Activated CD4-positive, alpha-beta T cell treated with anti-CD3 and anti-CD28 coated beads, Interleukin-2, Interleukin-4, amounts not matched to agents 100 ng/mL and 50 ng/mL, durations not matched to agents 16 hours and 8 hours (primary cell): ENCODE measurements at regions not wholly inside any gene's neighbourhood (a gene's known extent, or its start where the extent isn't known, plus 50 kb on each side); places are given as distances from the start of the nearest gene placed in this dataset.

Source experiments
- DNase-seq: peaks from one replicate; pipeline ENCODE4 v3.0.0-alpha.2; 2020; ENCODE audit warnings: low spot score

DNA sequence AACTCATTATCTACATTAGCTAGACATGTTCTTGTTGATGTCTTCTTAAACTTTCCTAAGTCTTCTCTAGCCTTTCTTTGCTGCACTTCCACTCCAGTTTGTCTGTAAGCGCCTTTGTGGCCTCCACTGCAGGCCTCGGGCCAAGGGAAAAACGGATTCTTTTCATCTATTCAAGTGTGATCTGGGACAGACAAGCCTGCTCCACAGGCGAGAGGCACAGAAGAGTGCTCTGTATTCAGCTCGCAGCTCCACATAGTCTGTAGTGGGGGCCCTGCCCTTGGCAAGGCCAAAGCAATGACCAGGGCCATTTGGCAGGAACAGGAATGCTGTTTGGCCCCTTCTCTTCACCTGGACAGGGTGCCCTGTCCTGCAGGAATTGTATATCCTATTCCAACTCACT lies 84.1 kb upstream of the BARX2 start:
- DNase-seq: no peak

DNA sequence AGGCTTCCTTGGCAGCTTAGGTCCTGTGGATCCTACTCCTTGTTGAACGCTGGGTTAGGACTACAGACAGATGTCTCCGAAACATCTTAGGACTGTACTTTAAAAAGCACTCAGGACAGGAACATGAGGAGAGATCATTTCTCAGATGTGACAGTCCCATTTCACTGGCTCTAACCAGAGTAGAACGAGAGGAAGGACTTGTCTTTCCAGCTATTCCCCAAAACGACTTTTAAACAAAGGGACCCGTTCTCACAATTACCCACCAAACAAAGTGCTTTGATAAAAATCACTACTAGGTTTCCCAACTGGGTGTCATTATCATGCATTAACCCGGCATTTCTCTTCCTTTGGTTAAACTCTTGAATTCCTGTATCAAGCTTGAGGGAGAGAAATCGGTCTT lies 84.7 kb upstream of the BARX2 start:
- DNase-seq: no peak

DNA sequence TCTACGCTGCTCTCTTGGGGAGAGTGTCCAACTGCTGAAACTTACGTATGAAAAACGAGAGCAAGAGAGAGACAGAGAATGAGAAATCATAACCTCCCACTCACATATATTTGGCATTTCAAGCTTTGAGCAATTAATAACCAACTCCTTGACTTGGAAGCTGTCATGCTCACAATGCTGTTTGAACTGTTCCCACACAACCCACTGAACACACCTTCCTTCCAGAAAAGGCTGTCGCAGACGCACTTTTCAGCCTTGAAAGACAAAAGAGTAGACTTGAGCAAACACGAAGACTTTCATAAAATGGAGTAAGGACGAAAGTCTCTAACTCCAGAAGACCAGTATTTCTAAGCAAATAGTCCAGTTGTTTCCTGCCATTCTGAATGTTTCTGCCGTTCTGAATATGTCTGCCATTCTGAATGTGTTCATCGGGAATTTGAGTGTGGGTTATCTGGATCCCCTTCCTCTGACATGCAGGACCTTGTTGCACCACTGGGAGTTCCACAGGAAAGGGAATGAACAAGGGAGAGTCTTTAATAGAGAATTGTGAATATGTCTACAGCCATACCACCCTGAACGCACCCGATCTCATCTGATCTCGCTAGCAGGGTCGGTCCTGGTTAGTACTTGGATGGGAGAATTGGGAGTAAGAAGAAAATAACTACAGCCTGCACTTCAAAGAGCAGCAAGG lies 86.2 kb upstream of the BARX2 start:
- DNase-seq: no peak

DNA sequence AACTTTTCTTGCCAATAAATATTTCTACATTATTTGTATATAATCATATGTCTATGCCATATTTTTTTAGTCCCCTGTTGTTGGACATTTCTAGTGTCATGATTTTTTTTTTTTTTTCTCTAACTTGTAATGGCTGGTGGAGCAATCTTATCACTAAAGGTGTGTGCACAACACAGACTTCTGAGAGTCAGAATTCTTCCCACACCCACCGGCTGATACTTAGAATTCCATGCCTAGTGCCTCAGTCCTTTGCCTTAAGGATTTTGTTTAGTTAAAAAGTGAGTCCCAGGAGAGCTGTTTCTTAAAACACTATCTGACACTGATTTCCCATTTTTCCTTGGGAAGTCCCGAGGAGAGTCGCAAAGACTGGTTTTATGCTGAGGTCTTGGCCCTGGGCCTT lies 87.7 kb upstream of the BARX2 start:
- no peak for DNase-seq

DNA sequence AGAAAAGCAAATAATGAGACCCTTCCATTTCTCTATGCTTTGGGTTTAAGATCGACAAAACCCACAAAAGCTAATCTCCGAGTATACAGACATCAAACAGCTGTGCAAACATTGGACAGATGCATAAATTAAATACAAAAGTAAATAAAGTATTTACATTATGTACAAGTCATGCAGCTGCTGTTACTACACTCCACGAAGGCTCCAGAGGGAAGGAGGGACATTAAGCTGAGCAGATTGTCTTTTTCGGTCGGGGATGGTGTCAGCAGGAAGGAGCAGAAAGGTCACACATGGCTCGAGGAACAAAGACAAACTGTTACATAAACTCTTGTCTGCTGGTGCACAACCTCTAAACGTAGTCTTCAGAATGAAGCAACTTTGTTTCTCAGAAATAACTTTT lies 88.8 kb upstream of the BARX2 start:
- no peak for DNase-seq

DNA sequence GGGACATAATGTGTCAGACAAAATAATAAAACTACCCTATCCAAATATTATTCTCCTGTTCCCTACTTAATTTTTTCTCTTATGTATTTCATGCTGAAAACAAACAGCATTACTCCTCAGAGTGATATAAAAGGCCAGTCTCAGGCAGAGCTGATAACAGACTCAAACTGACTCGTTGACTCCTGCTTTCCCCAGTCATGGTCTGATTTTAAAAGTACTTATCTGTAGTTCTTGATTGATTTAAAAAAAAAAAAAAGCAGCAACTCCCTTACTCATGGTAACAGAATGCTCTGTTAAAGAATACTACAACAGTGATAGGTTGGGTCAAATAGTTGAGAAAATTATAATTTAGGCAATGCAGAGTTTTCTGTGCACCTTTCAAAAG lies 90.3 kb upstream of the BARX2 start:
- no peak for DNase-seq

DNA sequence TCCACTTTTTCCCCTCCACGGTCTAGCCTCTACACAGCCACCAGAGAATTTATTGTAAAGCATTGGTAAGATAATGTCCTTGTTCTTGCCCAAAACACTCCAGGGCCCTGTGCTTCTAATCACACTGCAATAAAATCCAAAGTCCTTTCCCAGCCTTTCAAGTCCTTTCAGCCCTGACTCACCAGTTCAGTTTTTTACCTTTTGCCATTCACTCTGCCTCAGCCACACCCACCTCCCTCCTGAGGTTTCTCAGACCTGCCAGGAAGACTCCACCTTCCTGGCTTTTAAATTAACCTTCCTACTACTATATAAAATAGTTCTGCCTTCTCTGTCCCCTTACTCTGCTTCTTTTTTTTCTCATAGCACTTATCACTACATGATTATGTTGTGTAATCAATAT lies 91.0 kb upstream of the ARHGAP32 start:
- DNase-seq: no peak

DNA sequence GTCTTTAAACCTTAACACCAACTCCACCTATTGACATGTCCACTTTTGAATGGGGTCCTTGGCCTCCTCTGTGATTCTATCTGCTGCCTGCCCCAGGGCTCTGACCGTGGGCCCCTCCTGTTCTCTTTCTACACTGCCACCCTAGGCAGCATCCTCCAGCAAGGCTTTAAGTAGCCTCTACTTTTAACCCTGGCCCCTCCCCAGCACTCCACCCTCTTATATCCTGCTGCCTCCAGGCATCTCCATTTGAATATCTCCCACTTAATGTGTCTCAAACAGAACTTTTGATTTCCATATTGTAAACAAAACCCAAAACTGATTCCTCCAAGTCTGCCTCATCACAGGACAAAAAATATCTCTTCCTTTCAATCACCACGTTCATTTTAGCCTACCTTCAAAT lies 90.5 kb upstream of the ARHGAP32 start:
- DNase-seq: no peak

DNA sequence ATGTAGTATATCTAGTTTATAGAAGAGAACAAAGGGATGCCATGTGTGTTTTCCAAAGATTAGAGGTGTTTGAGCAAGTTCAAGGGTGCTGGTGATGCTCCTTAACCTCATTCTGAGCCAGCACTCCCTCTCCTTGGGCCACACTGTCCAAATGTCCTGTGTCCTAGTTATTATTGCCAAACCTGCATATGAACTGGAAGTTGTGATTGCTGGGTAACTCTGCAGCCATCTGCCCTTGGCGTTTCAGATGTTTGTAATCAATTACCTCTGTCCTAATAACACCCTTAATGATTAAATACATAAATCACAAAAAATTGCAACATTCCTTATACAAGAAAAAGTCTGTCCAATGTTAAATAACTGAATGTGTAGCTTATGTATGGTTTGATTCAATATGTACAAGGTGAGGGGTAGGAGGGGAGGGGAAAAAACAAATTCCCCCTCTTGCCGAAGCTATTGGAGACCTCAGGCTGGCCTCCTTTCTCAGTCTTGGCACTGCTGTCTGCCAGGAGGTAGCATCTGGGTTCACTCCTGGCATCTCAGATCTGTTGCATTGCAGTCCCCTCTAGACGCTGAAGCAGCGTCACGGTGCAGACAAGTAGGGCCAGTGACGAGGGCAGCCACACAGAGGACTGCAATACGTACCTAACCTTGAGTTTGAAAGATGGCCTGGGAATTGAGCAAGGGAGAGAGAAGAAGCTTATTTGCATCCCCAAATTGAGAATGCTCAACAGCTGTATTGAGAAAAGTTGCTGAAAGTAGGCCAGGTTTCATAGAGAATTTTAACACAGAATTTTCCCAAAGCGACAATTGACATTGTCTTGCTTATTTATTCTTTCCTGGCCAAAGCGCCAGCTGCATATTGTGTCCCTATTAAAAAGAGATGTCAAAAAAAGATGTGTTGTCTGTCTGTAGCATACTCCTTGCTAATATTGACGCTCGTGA lies 89.6 kb upstream of the ARHGAP32 start:
- no peak for DNase-seq

DNA sequence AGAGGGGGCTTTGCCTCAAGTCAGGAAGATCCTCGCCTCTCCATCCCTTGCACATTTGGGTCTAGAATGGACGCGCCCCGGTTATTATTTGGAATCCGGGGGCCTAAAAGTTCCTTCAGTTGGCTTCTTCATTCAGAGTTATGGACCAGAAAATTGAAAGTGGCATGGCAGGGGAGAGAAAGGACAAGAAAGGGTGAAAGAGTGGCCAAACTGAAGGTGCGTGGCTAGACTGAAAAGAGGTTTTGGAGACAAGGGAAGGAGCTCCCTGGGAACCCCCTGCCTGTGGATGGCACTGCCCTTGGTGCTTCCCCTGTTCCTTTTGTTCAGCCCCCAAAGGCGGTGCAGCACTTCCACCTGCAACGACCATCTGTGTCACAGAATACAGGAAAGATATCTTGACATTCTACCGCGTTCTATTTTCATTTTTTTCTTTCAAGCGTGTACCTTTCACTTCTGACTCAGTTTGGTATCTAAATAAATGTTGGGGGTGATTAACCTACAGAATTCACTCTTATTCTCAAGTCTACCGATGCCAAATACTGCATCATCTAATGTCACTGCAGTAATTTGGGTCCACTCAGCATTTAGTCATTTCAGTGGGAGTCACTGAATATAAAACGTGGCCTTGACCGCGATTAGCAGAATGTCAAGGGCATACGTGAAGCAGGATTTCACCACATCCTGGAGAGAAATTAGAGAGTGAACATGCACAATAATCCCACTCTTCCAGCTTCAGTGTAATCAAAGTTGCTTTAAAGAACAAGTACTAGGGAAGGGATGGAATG lies 88.1 kb upstream of the ARHGAP32 start:
- peak; percentile 21 for DNase-seq

DNA sequence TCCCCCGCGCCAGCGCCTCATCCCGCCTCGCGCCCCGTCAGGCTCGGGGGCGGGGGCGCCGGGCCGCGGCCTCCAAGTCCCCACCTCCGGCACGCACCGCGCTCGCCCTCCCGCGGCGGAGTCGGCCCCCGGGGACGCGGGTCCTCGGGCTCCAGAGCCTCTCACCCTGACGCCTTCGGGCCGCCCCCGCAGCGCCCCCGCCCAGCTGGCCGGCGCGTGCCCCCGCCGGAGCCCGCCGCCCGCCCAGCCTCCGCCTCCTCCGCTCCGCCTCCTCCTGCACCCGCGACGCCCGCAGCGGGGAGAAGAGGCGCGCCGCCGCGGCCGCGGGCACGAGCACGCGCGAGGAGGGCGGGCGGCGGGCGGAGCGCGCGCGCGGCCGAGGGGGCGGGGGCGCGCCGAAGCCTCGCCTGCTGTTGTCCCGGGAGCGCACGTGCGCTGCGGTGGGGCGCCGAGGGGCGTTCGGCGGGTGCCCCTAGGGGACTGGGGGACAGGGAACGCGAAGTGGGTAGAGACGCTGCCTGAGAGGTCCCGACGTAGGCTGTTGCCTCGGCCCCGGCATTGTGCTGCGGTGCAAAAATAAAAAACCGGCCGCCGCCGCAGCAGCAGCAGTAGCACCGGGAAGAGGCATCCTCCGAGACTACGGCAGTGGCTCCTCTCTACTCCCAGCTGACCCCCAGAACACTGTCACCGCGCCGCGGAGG lies 87.4 kb upstream of the ARHGAP32 start:
- peak; percentile 60 for DNase-seq

DNA sequence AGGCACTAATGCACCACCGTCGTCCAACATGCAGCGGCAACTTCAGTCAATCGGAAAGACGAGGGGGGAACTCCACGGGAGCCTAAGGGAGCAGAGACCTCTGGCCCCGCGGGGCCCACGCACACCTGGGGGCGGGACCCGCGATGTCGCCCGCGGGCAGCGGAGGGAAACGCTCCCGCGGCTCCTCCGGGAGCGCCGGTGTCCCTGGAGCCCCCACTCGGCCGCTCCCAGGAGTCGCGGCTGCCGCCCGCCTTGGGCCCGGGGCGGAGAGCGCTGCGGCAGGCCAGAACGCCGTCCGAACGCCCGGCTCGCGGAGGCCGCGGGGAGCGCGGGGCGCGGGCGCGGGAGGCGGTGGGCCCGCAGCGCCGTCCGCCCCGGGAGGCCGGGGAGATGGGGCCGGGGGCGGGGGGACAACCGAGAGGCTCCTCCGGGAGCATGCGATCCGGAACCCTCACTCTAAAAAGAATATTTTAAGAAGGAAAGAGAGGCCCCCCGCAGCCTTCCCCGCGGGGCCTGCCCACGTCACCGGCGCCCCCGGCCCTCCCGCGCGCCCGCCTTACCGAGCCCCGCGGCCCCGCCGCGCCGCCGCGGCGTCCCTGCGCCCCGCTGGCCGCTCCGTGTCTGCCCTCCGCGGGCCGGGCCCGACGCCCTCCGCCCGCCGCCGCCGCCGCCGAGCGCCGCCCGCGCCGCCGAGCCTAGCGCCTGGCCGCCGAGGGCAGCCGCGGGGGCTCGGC lies 86.6 kb upstream of the ARHGAP32 start:
- no peak for DNase-seq

DNA sequence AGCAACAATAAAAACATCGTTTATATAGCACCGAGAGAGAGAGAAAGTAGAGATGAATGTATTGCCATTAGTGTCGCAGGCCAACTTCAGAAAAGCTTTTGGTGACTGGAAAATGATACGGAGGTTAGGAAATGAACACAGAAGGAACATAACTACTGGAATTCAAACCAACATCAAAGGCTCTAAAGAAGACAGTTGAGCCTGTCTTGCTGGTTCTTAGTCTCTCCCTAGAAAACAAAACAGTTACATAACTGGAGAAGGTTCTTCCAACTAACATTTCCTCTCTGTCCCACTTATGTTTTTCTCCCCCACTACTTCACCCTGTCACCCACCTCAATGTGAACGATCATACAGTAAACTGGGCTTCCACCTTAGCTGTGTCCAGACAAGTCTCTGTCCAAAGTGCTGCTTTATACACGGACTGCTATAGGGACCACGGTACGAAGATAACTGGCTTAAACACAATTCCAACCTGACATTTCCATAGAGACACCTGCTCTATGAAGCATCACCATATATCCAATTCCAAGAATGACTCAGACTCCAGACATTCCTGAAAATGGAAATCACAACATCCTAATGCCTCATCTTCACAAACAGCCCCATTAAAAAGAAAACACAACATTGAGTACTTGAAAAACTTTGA lies 85.2 kb upstream of the ARHGAP32 start:
- DNase-seq: no peak

DNA sequence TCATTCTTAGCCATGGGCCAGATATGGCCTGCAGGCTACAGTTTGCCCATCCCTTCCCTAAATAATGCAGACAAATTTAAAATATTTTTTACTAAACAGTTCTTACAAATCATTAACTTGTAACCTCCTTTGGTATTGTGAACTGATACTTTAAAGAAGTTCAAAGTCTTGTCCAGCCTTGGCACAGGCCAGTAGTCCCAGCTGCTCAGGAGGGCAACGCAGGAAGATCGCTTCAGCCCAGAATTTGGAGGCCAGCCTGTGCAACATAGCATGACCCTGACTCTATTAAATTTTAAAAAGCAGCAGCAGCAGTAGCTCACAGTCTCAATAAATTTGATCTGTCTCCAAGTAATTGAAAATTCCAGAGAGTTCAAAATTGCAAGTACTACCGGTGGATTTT lies 83.7 kb upstream of the ARHGAP32 start:
- no peak for DNase-seq

DNA sequence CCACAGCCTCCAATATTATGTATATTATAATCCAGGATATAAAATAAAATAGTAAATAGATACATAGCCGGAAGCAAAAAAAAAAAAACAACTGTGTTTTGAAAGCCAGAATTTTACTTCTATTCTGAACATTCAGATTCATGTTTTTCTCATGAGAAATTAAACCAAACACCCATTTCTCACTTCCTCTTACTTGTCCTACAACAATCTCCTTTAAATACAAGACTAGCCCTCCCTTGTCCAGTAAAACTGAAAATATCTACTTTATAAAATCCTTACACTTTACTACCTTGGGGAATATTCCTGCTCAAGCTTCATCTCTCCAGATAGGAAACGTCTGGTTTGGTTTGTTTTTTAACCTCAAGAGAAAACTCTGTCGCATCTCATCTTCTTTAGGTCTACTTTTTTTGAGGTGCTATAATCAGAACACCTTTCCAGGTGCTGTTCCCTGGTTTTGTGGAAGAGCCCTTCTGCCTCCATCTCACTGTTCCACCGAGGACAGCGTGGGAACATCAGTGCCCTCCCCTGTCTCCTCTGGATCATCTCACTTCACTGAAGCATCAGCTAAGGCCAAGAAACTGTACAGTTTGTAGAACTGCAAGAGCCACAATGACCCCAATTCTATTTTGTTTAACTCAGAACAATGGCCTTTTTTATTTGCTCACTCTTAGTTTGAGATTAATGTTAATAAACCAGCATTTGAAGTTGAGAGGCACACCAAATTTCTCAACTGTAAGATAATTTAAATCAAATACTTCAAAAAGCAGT lies 82.0 kb upstream of the ARHGAP32 start:
- DNase-seq: no peak

DNA sequence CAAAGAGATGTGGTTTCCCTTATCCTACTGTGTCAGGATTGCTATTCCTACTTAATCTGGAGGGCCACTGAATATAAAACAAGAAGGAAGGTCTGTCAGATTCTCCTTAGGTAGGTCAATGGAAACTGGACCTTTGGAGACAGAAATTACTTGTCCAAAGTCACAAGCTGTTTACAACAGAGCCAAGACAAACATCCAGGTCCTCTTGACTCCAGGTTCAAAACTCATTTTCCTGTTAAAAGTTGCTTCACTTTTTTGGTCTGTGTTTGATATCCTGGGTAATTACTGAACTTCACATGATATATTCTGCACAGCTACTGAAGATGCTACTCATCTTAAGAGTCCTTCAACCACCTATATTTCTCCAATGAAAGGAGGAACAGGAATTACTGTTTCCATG lies 81.2 kb upstream of the ARHGAP32 start:
- no peak for DNase-seq

DNA sequence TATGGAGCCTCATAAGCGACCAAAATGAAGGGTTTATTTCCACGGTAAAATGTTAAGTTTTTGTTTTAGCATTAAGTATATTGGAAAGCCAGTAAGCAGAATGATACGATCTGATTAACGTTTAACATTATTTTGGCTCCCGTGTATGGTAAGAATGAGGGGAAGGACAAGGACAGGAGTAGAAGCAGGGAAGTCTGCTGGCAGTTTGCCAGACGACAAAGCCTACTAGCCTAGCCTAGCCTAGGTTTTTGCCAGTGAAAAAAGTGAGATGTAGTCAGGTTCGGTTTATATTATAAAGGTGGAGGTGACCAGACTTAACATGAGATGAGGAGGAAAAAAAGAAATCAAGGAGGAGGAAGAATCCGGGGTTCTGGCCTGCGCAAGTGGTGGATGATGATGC lies 78.9 kb upstream of the ARHGAP32 start:
- DNase-seq: no peak

DNA sequence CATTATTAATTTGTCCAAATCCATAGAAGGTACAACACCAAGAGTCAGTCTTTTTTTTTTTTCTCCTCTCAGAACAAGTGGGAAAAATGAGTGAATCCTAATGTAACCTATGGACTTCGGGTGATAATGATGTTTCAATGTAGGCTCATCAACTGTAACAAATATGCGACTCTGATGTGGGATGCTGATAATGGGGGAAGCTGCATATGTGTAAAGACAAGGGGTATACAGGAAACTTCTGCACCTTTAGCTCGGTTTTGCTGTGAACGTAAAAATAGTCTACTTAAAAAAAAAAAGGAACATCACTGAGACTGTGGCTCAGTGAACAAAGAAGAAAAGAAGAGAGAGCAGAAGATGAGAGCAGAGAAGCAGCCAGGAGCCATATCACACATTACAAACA lies 78.3 kb upstream of the ARHGAP32 start:
- no peak for DNase-seq

DNA sequence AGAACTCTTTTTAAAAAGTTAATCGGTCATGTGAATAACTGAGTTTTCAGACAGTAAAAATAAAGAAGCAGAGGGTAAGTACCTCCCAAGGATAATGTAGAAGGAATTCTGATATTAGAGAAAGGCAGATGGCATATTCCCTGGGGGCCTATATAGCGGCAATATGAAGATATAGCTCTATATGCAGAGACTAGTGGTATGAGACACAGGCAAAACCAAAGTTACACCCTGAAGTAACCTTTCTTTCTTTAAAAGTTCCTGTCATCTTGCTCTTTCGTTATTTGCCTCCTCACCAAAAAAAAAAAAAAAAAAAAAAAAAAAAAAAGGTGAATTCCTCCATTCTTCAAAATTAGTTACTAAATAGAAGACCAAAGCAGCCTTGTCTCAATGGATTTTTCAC lies 76.2 kb upstream of the ARHGAP32 start:
- no peak for DNase-seq

DNA sequence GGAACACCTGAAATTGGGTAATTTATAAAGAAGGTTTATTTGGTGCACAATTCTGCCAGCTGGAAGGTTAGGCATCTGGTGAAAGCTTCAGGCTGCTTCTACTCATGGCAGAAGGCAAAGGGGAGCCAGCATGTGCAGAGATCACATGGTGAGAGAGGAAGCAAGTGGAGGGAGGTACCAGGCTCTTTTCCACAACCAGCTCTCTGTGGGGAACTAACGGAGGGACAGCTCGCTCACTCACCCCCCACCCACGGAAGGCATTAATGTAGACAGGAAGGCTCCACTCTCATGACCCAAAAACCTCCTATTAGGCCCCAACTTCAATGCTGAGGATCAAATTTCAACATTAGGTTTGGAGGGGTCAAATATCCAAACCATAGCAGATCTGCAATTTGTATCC lies 75.6 kb upstream of the ARHGAP32 start:
- DNase-seq: no peak
